ENCODE measurements at regions not wholly inside any gene's neighbourhood (a gene's known extent, or its start where the extent isn't known, plus 50 kb on each side); places are given as distances from the start of the nearest gene placed in this dataset.

DNA sequence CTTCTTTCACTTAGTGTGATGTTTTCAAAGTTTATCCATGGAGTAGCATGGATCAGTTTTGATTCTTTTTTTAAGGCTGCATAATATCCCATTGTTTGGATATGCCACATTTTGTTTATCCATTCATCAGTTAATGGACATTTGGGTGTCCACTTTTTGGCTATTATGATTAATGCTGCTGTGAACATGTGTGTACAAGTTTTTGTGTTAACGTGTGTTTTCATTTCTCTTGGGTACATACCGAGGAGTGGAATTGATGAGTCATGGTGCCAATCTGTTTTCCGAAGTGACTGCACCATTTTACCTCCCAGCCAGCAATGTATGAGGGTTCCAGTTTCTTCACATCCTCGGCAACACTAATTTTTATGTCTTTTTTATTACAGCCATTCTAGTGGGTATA is 78.4 kb upstream of the CCDC28A start (continued):
- TF ChIP-seq, protein P1, sequence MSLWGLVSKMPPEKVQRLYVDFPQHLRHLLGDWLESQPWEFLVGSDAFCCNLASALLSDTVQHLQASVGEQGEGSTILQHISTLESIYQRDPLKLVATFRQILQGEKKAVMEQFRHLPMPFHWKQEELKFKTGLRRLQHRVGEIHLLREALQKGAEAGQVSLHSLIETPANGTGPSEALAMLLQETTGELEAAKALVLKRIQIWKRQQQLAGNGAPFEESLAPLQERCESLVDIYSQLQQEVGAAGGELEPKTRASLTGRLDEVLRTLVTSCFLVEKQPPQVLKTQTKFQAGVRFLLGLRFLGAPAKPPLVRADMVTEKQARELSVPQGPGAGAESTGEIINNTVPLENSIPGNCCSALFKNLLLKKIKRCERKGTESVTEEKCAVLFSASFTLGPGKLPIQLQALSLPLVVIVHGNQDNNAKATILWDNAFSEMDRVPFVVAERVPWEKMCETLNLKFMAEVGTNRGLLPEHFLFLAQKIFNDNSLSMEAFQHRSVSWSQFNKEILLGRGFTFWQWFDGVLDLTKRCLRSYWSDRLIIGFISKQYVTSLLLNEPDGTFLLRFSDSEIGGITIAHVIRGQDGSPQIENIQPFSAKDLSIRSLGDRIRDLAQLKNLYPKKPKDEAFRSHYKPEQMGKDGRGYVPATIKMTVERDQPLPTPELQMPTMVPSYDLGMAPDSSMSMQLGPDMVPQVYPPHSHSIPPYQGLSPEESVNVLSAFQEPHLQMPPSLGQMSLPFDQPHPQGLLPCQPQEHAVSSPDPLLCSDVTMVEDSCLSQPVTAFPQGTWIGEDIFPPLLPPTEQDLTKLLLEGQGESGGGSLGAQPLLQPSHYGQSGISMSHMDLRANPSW (CRISPR knock-in tag; IDR thresholded peaks at IDR 0.05; ENCODE audit: borderline replicate concordance): no peak
- no peak for TF ChIP-seq ETV5 (CRISPR knock-in tag; IDR thresholded peaks at IDR 0.05; ENCODE audit: borderline replicate concordance)
- TF ChIP-seq ZNF660 (CRISPR knock-in tag; IDR thresholded peaks at IDR 0.05; ENCODE audit: borderline replicate concordance, low read depth): no peak
- TF ChIP-seq, protein P2, sequence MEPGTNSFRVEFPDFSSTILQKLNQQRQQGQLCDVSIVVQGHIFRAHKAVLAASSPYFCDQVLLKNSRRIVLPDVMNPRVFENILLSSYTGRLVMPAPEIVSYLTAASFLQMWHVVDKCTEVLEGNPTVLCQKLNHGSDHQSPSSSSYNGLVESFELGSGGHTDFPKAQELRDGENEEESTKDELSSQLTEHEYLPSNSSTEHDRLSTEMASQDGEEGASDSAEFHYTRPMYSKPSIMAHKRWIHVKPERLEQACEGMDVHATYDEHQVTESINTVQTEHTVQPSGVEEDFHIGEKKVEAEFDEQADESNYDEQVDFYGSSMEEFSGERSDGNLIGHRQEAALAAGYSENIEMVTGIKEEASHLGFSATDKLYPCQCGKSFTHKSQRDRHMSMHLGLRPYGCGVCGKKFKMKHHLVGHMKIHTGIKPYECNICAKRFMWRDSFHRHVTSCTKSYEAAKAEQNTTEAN (CRISPR knock-in tag; conservative IDR thresholded peaks at IDR 0.05): no peak
- no peak for TF ChIP-seq PHF21A (CRISPR knock-in tag; IDR thresholded peaks at IDR 0.05)
- TF ChIP-seq SATB2 (CRISPR knock-in tag; IDR thresholded peaks at IDR 0.05): no peak
- TF ChIP-seq FOXO1 (CRISPR knock-in tag; IDR thresholded peaks at IDR 0.05): no peak
- TF ChIP-seq FOSL2 (CRISPR knock-in tag; IDR thresholded peaks at IDR 0.05): peak; percentile 44; the same call in 1 of the 2 replicates
- no peak for TF ChIP-seq YEATS2 (CRISPR knock-in tag; IDR thresholded peaks at IDR 0.05; ENCODE audit: borderline replicate concordance)
- peak; percentile 31 to 34; a peak in 2 of 4 replicates for TF ChIP-seq MAFK (conservative IDR thresholded peaks at IDR 0.05 in 1 of 2, IDR thresholded peaks at IDR 0.05 in 1 of 2; ENCODE audit: low read length in 2 of 2)
- TF ChIP-seq WIZ (CRISPR knock-in tag; IDR thresholded peaks at IDR 0.05): no peak
- TF ChIP-seq, protein P3, sequence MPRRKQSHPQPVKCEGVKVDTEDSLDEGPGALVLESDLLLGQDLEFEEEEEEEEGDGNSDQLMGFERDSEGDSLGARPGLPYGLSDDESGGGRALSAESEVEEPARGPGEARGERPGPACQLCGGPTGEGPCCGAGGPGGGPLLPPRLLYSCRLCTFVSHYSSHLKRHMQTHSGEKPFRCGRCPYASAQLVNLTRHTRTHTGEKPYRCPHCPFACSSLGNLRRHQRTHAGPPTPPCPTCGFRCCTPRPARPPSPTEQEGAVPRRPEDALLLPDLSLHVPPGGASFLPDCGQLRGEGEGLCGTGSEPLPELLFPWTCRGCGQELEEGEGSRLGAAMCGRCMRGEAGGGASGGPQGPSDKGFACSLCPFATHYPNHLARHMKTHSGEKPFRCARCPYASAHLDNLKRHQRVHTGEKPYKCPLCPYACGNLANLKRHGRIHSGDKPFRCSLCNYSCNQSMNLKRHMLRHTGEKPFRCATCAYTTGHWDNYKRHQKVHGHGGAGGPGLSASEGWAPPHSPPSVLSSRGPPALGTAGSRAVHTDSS (CRISPR knock-in tag; conservative IDR thresholded peaks at IDR 0.05): no peak
- no peak for TF ChIP-seq ZNF30 (CRISPR knock-in tag; IDR thresholded peaks at IDR 0.05)
- no peak for TF ChIP-seq RBM22 (optimal IDR thresholded peaks at IDR 0.05; ENCODE audit: low read length)
- no peak for TF ChIP-seq ZNF430 (CRISPR knock-in tag; IDR thresholded peaks at IDR 0.05)
- no peak for TF ChIP-seq SRSF4 (IDR thresholded peaks at IDR 0.05; ENCODE audit: low read depth, low read length, poor library complexity, severe bottlenecking)
- no peak for TF ChIP-seq HDAC6 (IDR thresholded peaks at IDR 0.05; ENCODE audit: low read depth, low read length)
- TF ChIP-seq ZKSCAN1 (IDR thresholded peaks at IDR 0.05; ENCODE audit: low read length): no peak
- no peak for TF ChIP-seq RXRB (CRISPR knock-in tag; IDR thresholded peaks at IDR 0.05; ENCODE audit: borderline replicate concordance)
- no peak for TF ChIP-seq LCORL (IDR thresholded peaks at IDR 0.05)
- TF ChIP-seq LCORL (CRISPR knock-in tag; IDR thresholded peaks at IDR 0.05): no peak
- TF ChIP-seq ASH2L (IDR thresholded peaks at IDR 0.05; ENCODE audit: insufficient read length, low read depth, low read length): no peak
- TF ChIP-seq, protein P4, sequence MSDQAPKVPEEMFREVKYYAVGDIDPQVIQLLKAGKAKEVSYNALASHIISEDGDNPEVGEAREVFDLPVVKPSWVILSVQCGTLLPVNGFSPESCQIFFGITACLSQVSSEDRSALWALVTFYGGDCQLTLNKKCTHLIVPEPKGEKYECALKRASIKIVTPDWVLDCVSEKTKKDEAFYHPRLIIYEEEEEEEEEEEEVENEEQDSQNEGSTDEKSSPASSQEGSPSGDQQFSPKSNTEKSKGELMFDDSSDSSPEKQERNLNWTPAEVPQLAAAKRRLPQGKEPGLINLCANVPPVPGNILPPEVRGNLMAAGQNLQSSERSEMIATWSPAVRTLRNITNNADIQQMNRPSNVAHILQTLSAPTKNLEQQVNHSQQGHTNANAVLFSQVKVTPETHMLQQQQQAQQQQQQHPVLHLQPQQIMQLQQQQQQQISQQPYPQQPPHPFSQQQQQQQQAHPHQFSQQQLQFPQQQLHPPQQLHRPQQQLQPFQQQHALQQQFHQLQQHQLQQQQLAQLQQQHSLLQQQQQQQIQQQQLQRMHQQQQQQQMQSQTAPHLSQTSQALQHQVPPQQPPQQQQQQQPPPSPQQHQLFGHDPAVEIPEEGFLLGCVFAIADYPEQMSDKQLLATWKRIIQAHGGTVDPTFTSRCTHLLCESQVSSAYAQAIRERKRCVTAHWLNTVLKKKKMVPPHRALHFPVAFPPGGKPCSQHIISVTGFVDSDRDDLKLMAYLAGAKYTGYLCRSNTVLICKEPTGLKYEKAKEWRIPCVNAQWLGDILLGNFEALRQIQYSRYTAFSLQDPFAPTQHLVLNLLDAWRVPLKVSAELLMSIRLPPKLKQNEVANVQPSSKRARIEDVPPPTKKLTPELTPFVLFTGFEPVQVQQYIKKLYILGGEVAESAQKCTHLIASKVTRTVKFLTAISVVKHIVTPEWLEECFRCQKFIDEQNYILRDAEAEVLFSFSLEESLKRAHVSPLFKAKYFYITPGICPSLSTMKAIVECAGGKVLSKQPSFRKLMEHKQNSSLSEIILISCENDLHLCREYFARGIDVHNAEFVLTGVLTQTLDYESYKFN (CRISPR knock-in tag; conservative IDR thresholded peaks at IDR 0.05): no peak
